H1 (cell line): ENCODE measurements at regions not wholly inside any gene's neighbourhood (a gene's known extent, or its start where the extent isn't known, plus 50 kb on each side); places are given as distances from the start of the nearest gene placed in this dataset.

ENCODE experiments used
- CTCF ChIA-PET: fragments of 300-600 bp; sonication (Branson Sonifier 250); formaldehyde crosslinking; loops from one replicate; lab custom pipeline; 2021; ENCODE audit not compliant: partially characterized antibody; lab: Charles Lee
- POLR2A ChIA-PET: fragments of 300-600 bp; sonication (Branson Sonifier 250); formaldehyde crosslinking; loops from one replicate; lab custom pipeline; 2021; ENCODE audit warnings: inconsistent platforms; ENCODE audit not compliant: partially characterized antibody; lab: Charles Lee
- DNase-seq, 2 experiments: peaks; one replicate each; pipeline versions ENCODE4 v3.0.0 to v3.0.0-alpha.2; 2010 to 2022; ENCODE audit warnings: low spot score in 2 of 2, low read depth in 1 of 2, mixed read lengths in 1 of 2
- FAIRE-seq: peaks from 2 replicates; lab custom pipeline; 2011; peaks lifted over from hg19 to GRCh38; lab: Jason Lieb, UNC
- H2AFZ ChIP-seq: 2 replicates; pipeline ENCODE4 v1.8.1; 2012; ENCODE audit warnings: low read length, inconsistent platforms
- H2AK5ac ChIP-seq: 2 replicates; pipeline ENCODE4 v1.6.1; 2013; ENCODE audit warnings: low read depth, low read length
- H2BK120ac ChIP-seq: replicated peaks from 2 replicates; pipeline ENCODE3; 2013; ENCODE audit warnings: low read depth, low read length, inconsistent platforms
- H2BK12ac ChIP-seq: 2 replicates; pipeline ENCODE4 v1.6.1; 2013; ENCODE audit warnings: low read depth, low read length
- H2BK15ac ChIP-seq: 2 replicates; pipeline ENCODE4 v1.6.1; 2013; ENCODE audit warnings: low read length
- H2BK20ac ChIP-seq: 2 replicates; pipeline ENCODE4 v1.6.1; 2013; ENCODE audit warnings: low read length
- H2BK5ac ChIP-seq: 2 replicates; pipeline ENCODE4 v1.6.1; 2013; ENCODE audit warnings: low read depth, low read length
- H3K14ac ChIP-seq: 2 replicates; pipeline ENCODE4 v1.6.1; 2013; ENCODE audit warnings: inconsistent platforms; ENCODE audit not compliant: insufficient read length
- H3K18ac ChIP-seq: 2 replicates; pipeline ENCODE4 v1.6.1; 2013; ENCODE audit warnings: low read length; ENCODE audit errors: extremely low read depth
- H3K23ac ChIP-seq: 2 replicates; pipeline ENCODE4 v1.6.1; 2013; ENCODE audit warnings: inconsistent platforms; ENCODE audit not compliant: insufficient read length
- H3K23me2 ChIP-seq: 2 replicates; pipeline ENCODE4 v1.6.1; 2013; ENCODE audit warnings: low read depth, low read length
- H3K27ac ChIP-seq: 2 replicates; pipeline ENCODE4 v1.6.1; 2011; ENCODE audit warnings: low read depth, low read length, inconsistent platforms
- H3K27me3 ChIP-seq, 4 experiments: replicated peaks in 1 of 4; 1 replicate in 1 of 4; 2 replicates in 3 of 4; pipeline versions ENCODE4 v1.6.1 to v1.8.1; 2011 to 2013; ENCODE audit warnings: low read length in 3 of 4, mild to moderate bottlenecking in 3 of 4, inconsistent platforms in 2 of 4, mixed read lengths in 2 of 4, moderate library complexity in 1 of 4; ENCODE audit not compliant: control insufficient read depth in 3 of 4, insufficient read depth in 3 of 4; ENCODE audit errors: extremely low read depth in 1 of 4
- H3K36me3 ChIP-seq, 4 experiments: 2 replicates each; pipeline versions ENCODE4 v1.6.1 to v1.8.1; 2011 to 2013; ENCODE audit warnings: mild to moderate bottlenecking in 4 of 4, low read length in 3 of 4, moderate library complexity in 2 of 4, control low read depth in 1 of 4, inconsistent platforms in 1 of 4; ENCODE audit not compliant: insufficient read depth in 4 of 4, control insufficient read depth in 2 of 4
- H3K4ac ChIP-seq: replicated peaks from 2 replicates; pipeline ENCODE3; 2013; ENCODE audit warnings: low read length, low read depth, mixed read lengths, inconsistent platforms; ENCODE audit not compliant: insufficient read length
- H3K4me1 ChIP-seq, 4 experiments: replicated peaks in 1 of 4; 1 replicate in 1 of 4; 2 replicates in 3 of 4; pipeline versions ENCODE4 v1.6.1 to v1.8.1; 2011 to 2013; ENCODE audit warnings: low read length in 3 of 4, inconsistent platforms in 2 of 4, mixed read lengths in 1 of 4; ENCODE audit not compliant: insufficient read depth in 4 of 4, control insufficient read depth in 3 of 4
- H3K4me2 ChIP-seq, 2 experiments: 2 replicates each; pipeline versions ENCODE4 v1.6.1 to v1.8.1; 2011 to 2013; ENCODE audit warnings: low read depth in 2 of 2, low read length in 2 of 2, control low read depth in 1 of 2, inconsistent platforms in 1 of 2, mild to moderate bottlenecking in 1 of 2; ENCODE audit not compliant: insufficient read depth in 1 of 2
- H3K4me3 ChIP-seq, 4 experiments: fragments of 200-600, 300-600 bp in 1 of 4; sonication (generic), shearing (Covaris generic), sonication (Bioruptor Twin) in 1 of 4; 2 replicates each; pipeline versions ENCODE4 v1.5.1 to v1.8.1; 2011 to 2016; ENCODE audit warnings: low read length in 4 of 4, low read depth in 3 of 4, control low read depth in 2 of 4, inconsistent platforms in 2 of 4, mild to moderate bottlenecking in 2 of 4, mixed read lengths in 1 of 4, moderate library complexity in 1 of 4; ENCODE audit not compliant: insufficient read depth in 2 of 4; ENCODE audit errors: extremely low read depth in 1 of 4
- H3K56ac ChIP-seq: replicated peaks from 2 replicates; pipeline ENCODE3; 2013; ENCODE audit warnings: low read depth, mild to moderate bottlenecking, mixed read lengths, low read length, inconsistent platforms; ENCODE audit not compliant: insufficient read length
- H3K79me1 ChIP-seq: 2 replicates; pipeline ENCODE4 v1.6.1; 2013; ENCODE audit warnings: low read depth, low read length, control low read depth
- H3K79me2 ChIP-seq, 2 experiments: 2 replicates each; pipeline versions ENCODE4 v1.6.1 to v1.8.1; 2012 to 2013; ENCODE audit warnings: low read length in 2 of 2, mild to moderate bottlenecking in 2 of 2, inconsistent platforms in 1 of 2; ENCODE audit not compliant: insufficient read depth in 2 of 2, control insufficient read depth in 1 of 2
- H3K9ac ChIP-seq, 4 experiments: replicated peaks in 1 of 4; 1 replicate in 1 of 4; 2 replicates in 3 of 4; pipeline versions ENCODE4 v1.6.1 to v1.8.1; 2011 to 2013; ENCODE audit warnings: low read depth in 3 of 4, low read length in 3 of 4, control low read depth in 2 of 4, mild to moderate bottlenecking in 2 of 4, moderate library complexity in 2 of 4, inconsistent platforms in 1 of 4; ENCODE audit errors: extremely low read depth in 1 of 4
- H3K9me3 ChIP-seq, 2 experiments: 2 replicates each; pipeline versions ENCODE4 v1.6.1 to v1.8.1; 2012 to 2013; ENCODE audit warnings: mild to moderate bottlenecking in 2 of 2, moderate library complexity in 2 of 2, control low read depth in 1 of 2, inconsistent platforms in 1 of 2, low read depth in 1 of 2, low read length in 1 of 2, mixed read lengths in 1 of 2; ENCODE audit not compliant: insufficient read depth in 2 of 2
- H4K20me1 ChIP-seq, 2 experiments: replicated peaks in 1 of 2; 2 replicates each; pipeline versions ENCODE3 to v1.8.1; 2011 to 2013; ENCODE audit warnings: inconsistent platforms in 2 of 2, low read length in 2 of 2, mild to moderate bottlenecking in 1 of 2; ENCODE audit not compliant: insufficient read depth in 2 of 2, control insufficient read depth in 1 of 2
- H4K5ac ChIP-seq: 2 replicates; pipeline ENCODE4 v1.6.1; 2013; ENCODE audit warnings: low read length, low read depth, mixed read lengths, inconsistent platforms; ENCODE audit not compliant: insufficient read length
- H4K8ac ChIP-seq: 2 replicates; pipeline ENCODE4 v1.8.0; 2013; ENCODE audit warnings: mild to moderate bottlenecking, moderate library complexity, low read length, inconsistent platforms; ENCODE audit not compliant: insufficient read depth; ENCODE audit errors: extremely low read depth
- H4K91ac ChIP-seq: replicated peaks from 2 replicates; pipeline ENCODE3; 2013; ENCODE audit warnings: low read length, mixed read lengths, inconsistent platforms; ENCODE audit not compliant: insufficient read length
- BACH1 ChIP-seq: IDR thresholded peaks from 2 replicates; pipeline ENCODE4 v1.6.1; 2012; ENCODE audit warnings: low read length, improper control_type of control experiment
- CHD1 ChIP-seq: IDR thresholded peaks from 2 replicates; pipeline ENCODE4 v1.6.1; 2012; ENCODE audit warnings: low read depth, low read length, improper control_type of control experiment
- E2F6 ChIP-seq: IDR thresholded peaks from 2 replicates; pipeline ENCODE4 v1.6.1; 2012; ENCODE audit warnings: inconsistent platforms
- GABPA ChIP-seq: IDR thresholded peaks from 2 replicates; pipeline ENCODE4 v1.6.1; 2011; ENCODE audit warnings: mild to moderate bottlenecking, low read length, moderate library complexity, borderline replicate concordance; ENCODE audit not compliant: insufficient read depth
- HDAC2 ChIP-seq, 2 experiments: fragments of 300-600 bp in 1 of 2; sonication (generic) in 1 of 2; IDR thresholded peaks; 2 replicates each; pipeline ENCODE4 v1.6.1; 2011 to 2012; ENCODE audit warnings: low read depth in 2 of 2, low read length in 2 of 2, mild to moderate bottlenecking in 2 of 2, moderate library complexity in 2 of 2, borderline replicate concordance in 1 of 2, inconsistent platforms in 1 of 2
- NANOG ChIP-seq: IDR thresholded peaks from 2 replicates; pipeline ENCODE4 v1.6.1; 2011; ENCODE audit warnings: low read length, low read depth, mild to moderate bottlenecking, inconsistent platforms; ENCODE audit not compliant: insufficient read depth, poor library complexity, severe bottlenecking
- SAP30 ChIP-seq: fragments of 300-600 bp; sonication (generic); IDR thresholded peaks from 2 replicates; pipeline ENCODE4 v1.7.1; 2012; ENCODE audit warnings: low read length, moderate library complexity, mild to moderate bottlenecking, inconsistent platforms; ENCODE audit not compliant: insufficient read depth, insufficient replicate concordance
- SP1 ChIP-seq: IDR thresholded peaks from 2 replicates; pipeline ENCODE4 v1.6.1; 2011; ENCODE audit warnings: low read depth, low read length
- TAF7 ChIP-seq: optimal IDR thresholded peaks from 2 replicates; pipeline ENCODE3; 2011; ENCODE audit warnings: low read depth, mild to moderate bottlenecking, inconsistent platforms, low read length, moderate library complexity, borderline replicate concordance
- TEAD4 ChIP-seq: IDR thresholded peaks from 2 replicates; pipeline ENCODE4 v1.6.1; 2012; ENCODE audit warnings: low read depth, low read length, inconsistent platforms, mixed read lengths
- WGBS, 2 experiments: shearing (Covaris generic) in 1 of 2; methylation state at CpG; one replicate each; pipeline versions ENCODE4 v1.1.6 to v1.1.7; 2013 to 2015; ENCODE audit warnings: low lambda C conversion rate in 2 of 2, mixed read lengths in 2 of 2, inconsistent platforms in 1 of 2, low coverage in 1 of 2, missing lambda C conversion rate in 1 of 2; ENCODE audit not compliant: insufficient replicate concordance in 2 of 2, insufficient coverage in 1 of 2, insufficient read length in 1 of 2; ENCODE audit errors: extremely low coverage in 1 of 2, missing lambda C conversion rate in 1 of 2; 5-methylcytosine and 5-hydroxymethylcytosine counted together

GRCh38 chr9:119831309-119831708, 462.1 kb upstream of the BRINP1 start:
- CTCF ChIA-PET: interaction anchor here (0.7 to 1.2 kb wide), 2 partner anchors 13 to 153 kb away, joined by 3 to 4 read pairs; no protein-coding TSS in a partner anchor
- H4K5ac ChIP-seq: no peak overlapping the region

More at GRCh38 chr9:119831309-119831708, 462.1 kb upstream of the BRINP1 start:
- H2BK120ac ChIP-seq: no peak overlapping the region
- H3K79me2 ChIP-seq: no peaks in the 10 kb centered on the region
- peaks cover 4% of the 10 kb centered on the region; the same call in 1 of the 2 replicates for H3K23me2 ChIP-seq
- no peak overlapping the region for H3K4ac ChIP-seq
- H4K20me1 ChIP-seq: no peaks in the 10 kb centered on the region
- H3K79me1 ChIP-seq: no peaks in the 10 kb centered on the region
- H3K18ac ChIP-seq: no peak overlapping the region
- no peak overlapping the region for H2AK5ac ChIP-seq
- FAIRE-seq (no peak), DNase-seq (no peak)
- H3K4me1 ChIP-seq: no peaks in the 10 kb centered on the region
- H2BK20ac ChIP-seq: no peak overlapping the region
- no peak overlapping the region for H3K14ac ChIP-seq
- TF ChIP-seq GABPA (no peak), TAF7 (no peak), TEAD4 (no peak), E2F6 (no peak), BACH1 (no peak), HDAC2 (IDR thresholded peaks at IDR 0.05; ENCODE audit: borderline replicate concordance in 1 of 2, low read depth in 2 of 2, low read length in 2 of 2) (no peak), NANOG (no peak), SAP30 (no peak), CHD1 (no peak), SP1 (no peak)
- no peak overlapping the region for H3K23ac ChIP-seq
- H2BK12ac ChIP-seq: no peak overlapping the region
- no peak overlapping the region for H4K91ac ChIP-seq
- H3K9ac ChIP-seq: no peak overlapping the region
- no peak overlapping the region for H2AFZ ChIP-seq
- H3K27ac ChIP-seq: no peak overlapping the region
- H2BK5ac ChIP-seq: no peak overlapping the region
- no peak overlapping the region for H4K8ac ChIP-seq
- H3K36me3 ChIP-seq: no peaks in the 10 kb centered on the region
- no peak overlapping the region for H3K56ac ChIP-seq
- H2BK15ac ChIP-seq: no peak overlapping the region
- H3K9me3 ChIP-seq: no peaks in the 10 kb centered on the region
- no peak overlapping the region for H3K4me3 ChIP-seq
- POLR2A ChIA-PET: no interaction called here
- H3K27me3 ChIP-seq: no peaks in the 10 kb centered on the region
- no peak overlapping the region for H3K4me2 ChIP-seq
- WGBS, 2 experiments: 92% methylated on average over 2 of the region's 2 CpGs; no CpG with 5 or more reads in 1 of the 2 experiments
